HG03354 (cell line): ENCODE measurements at regions not wholly inside any gene's neighbourhood (a gene's known extent, or its start where the extent isn't known, plus 50 kb on each side); places are given as distances from the start of the nearest gene placed in this dataset.
"Not testable (repeated sequence)": the region's sequence is repeated elsewhere in the genome, so short reads cannot be mapped to it uniquely, and the experiment has no call there.

Experiments
- ATAC-seq: cut with Tn5 transposase; IDR thresholded peaks from one replicate; pipeline ENCODE4 v1.9.1; 2021; ENCODE audit warnings: mild to moderate bottlenecking; ENCODE audit not compliant: unreplicated experiment, poor library complexity, severe bottlenecking

- ATAC-seq = not testable (repeated sequence)
Measured at GRCh38 chr2:97315358-97315757, 202.4 kb downstream of the ANKRD36 start.

GRCh38 chr2:97312426-97312825, 199.5 kb downstream of the ANKRD36 start:
- ATAC-seq = not testable (repeated sequence)

DNA sequence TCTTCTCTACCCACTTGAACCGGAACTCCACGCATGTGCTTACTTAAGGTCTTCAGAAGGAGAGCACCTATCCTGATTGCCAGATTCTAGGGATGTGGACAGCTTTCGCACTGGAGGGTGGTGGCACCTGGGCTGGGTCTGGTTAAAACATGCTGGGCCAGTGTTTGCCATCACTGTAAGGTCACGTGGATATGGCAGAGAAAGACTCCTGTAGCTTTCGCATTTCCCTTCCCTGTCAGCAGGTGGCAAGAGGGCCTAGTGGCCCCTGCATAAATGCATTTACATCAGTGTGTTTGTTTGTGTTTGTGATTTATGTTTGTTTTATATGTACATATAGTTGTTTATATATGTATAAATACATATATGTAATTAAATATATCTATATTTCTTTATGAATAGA, 192.5 kb downstream of the ANKRD36 start:
- not testable (repeated sequence) for ATAC-seq

GRCh38 chr2:97302881-97303280, 189.9 kb downstream of the ANKRD36 start:
- ATAC-seq = not testable (repeated sequence)

DNA sequence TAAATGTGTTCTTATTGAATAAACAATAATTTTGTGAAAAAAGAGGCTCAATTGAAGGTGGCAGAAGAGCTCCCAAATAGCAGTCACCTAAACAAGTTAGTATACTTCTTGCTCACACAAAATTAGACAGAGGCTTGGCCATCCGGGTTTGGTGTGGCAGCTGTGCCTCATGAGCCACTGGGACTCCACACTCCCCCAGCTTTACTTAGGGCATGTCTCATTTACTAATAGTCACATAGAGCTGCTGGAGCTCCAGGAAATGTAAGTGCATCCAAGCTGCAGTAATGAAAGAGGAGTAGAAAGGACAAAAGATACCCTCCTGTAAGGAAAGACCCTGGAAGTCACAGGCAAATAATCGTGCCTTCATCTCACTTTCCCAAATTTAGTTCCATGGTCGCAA, 188.8 kb downstream of the ANKRD36 start:
- ATAC-seq = not testable (repeated sequence)
